ENCODE measurements at regions not wholly inside any gene's neighbourhood (a gene's known extent, or its start where the extent isn't known, plus 50 kb on each side); places are given as distances from the start of the nearest gene placed in this dataset.

DNA sequence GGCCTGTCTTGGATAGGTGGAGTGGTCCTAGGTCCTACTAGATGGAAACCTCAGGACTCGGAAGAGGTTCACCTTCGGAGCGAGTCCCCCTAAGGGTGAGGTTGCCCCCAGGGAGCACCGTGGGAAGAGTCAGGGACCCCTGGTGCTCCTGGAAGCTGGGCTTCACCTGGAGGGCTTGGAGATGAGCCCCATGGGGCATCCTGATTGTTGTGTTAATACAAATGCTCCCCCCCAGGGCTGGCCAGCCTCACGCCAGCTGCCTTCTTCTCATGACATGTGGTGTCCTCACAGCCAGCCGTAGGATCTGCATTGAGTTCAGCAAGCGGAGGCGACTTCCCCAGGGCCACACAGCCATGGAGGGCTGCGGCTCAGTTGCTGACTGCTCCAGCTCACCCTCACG lies 1487.5 kb downstream of the BRD1 start:
- TF ChIP-seq, protein P1, sequence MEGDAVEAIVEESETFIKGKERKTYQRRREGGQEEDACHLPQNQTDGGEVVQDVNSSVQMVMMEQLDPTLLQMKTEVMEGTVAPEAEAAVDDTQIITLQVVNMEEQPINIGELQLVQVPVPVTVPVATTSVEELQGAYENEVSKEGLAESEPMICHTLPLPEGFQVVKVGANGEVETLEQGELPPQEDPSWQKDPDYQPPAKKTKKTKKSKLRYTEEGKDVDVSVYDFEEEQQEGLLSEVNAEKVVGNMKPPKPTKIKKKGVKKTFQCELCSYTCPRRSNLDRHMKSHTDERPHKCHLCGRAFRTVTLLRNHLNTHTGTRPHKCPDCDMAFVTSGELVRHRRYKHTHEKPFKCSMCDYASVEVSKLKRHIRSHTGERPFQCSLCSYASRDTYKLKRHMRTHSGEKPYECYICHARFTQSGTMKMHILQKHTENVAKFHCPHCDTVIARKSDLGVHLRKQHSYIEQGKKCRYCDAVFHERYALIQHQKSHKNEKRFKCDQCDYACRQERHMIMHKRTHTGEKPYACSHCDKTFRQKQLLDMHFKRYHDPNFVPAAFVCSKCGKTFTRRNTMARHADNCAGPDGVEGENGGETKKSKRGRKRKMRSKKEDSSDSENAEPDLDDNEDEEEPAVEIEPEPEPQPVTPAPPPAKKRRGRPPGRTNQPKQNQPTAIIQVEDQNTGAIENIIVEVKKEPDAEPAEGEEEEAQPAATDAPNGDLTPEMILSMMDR (IDR thresholded peaks at IDR 0.05; ENCODE audit: insufficient read depth, low read length) = no peak
- no peak for TF ChIP-seq GABPA (IDR thresholded peaks at IDR 0.05; ENCODE audit: low read depth)
- TF ChIP-seq REST (IDR thresholded peaks at IDR 0.05; ENCODE audit: insufficient replicate concordance, low read depth) = no peak
- no peak for TF ChIP-seq POLR2AphosphoS5 (IDR thresholded peaks at IDR 0.05; ENCODE audit: low read depth)
- no peak for TF ChIP-seq SPI1 (IDR thresholded peaks at IDR 0.05; ENCODE audit: borderline replicate concordance, low read depth)

GRCh38 chr22:48338793-48339705 lies 1488.6 kb downstream of the BRD1 start:
- H3K4me3 ChIP-seq (replicated peaks; ENCODE audit: insufficient read depth, low read length) = no peak overlapping the region
- no peaks in the 10 kb centered on the region for H3K27me3 ChIP-seq (ENCODE audit: insufficient read depth, poor library complexity, severe bottlenecking)

More for the DNA sequence above, 1487.5 kb downstream of the BRD1 start:
- H3K4me3 ChIP-seq (replicated peaks; ENCODE audit: insufficient read depth, low read length) = no peak overlapping the region
- no peaks in the 10 kb centered on the region for H3K27me3 ChIP-seq (ENCODE audit: insufficient read depth, poor library complexity, severe bottlenecking)
- no peak for DNase-seq (ENCODE audit: low read depth in 1 of 2, low spot score in 1 of 2)
- H3K27ac ChIP-seq (replicated peaks) = no peak overlapping the region

DNA sequence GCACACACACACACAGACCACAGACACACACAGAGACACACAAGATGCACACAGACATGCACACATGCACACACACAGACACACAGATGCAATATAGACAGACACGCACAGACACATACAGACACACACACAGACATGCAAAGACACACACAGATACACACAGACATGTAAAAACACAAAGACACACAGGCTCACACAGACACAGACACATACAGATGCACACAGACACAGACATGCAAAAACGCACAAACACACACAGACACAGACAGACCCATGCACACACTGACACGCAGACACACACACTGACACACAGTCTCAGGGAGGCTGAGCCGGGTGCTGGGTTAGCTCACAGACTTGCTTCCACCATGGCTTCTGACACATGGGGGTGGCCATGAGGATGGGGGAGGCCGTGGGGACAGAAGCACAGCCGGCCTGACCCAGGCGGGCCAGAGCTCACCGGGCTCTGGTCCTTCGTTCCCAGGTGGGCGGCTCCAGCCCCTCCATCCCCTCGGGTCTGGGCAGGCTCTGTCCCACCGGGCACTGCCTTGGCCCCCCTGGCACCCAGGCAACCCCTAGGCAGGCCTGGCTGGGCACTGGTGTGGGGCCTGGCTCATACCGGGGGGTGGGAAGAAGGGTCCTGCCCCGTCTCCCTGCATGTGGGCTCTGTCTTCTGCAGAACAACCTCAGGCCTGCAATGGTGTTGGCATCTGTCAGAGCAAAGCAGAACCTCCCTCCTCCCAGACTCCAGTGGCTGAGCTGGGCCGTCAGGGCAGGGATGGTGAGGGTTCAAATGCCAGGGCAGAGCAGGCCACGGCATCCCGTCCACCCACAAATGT lies 1489.5 kb downstream of the BRD1 start:
- Histone ChIP-seq H3K27me3 (ENCODE audit: insufficient read depth, poor library complexity, severe bottlenecking) (no peaks in the 10 kb centered on the region), H3K4me3 (replicated peaks; ENCODE audit: insufficient read depth, low read length) (no peak overlapping the region), H3K27ac (replicated peaks) (no peak overlapping the region)
- TF ChIP-seq GABPA (IDR thresholded peaks at IDR 0.05; ENCODE audit: low read depth) (no peak), SPI1 (IDR thresholded peaks at IDR 0.05; ENCODE audit: borderline replicate concordance, low read depth) (no peak), REST (IDR thresholded peaks at IDR 0.05; ENCODE audit: insufficient replicate concordance, low read depth) (no peak), POLR2AphosphoS5 (IDR thresholded peaks at IDR 0.05; ENCODE audit: low read depth) (no peak)
- TF ChIP-seq, protein P1 (IDR thresholded peaks at IDR 0.05; ENCODE audit: insufficient read depth, low read length) = no peak
- DNase-seq (ENCODE audit: low read depth in 1 of 2, low spot score in 1 of 2) = no peak

More at GRCh38 chr22:48338793-48339705, 1488.6 kb downstream of the BRD1 start:
- H3K27ac ChIP-seq (replicated peaks) = no peak overlapping the region
- TF ChIP-seq REST (IDR thresholded peaks at IDR 0.05; ENCODE audit: insufficient replicate concordance, low read depth) = no peak
- no peak for DNase-seq (ENCODE audit: low read depth in 1 of 2, low spot score in 1 of 2)

Measured in HL-60 (cell line).